Activated CD4-positive, CD25-positive, alpha-beta regulatory T cell (primary cell): ENCODE measurements at regions not wholly inside any gene's neighbourhood (a gene's known extent, or its start where the extent isn't known, plus 50 kb on each side); places are given as distances from the start of the nearest gene placed in this dataset.
"Not testable (repeated sequence)": the region's sequence is repeated elsewhere in the genome, so short reads cannot be mapped to it uniquely, and the experiment has no call there.

ENCODE experiments used
- DNase-seq, 4 experiments: peaks; one replicate each; lab custom pipeline; 2025; lab: John Stamatoyannopoulos, UW

DNA sequence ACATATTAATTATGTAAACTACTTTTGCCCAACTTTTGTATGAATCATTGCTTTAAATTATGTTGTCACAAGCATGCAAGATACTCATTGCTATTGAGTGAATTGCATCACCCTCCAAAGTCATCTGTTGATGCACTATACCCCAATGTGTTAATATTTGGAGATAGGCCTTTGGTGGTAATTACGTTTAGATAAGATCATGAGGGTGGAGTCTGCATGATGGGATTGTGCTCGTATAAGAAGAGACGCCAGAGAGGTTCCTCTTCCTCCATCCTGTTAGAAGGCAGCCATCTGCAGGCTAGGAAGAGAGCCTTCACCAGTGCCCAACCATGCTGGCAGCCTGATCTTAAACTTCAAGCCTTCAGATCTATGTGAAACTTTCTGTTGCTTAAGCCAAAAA is 95.3 kb upstream of the MAGI2 start:
- DNase-seq: no peak

DNA sequence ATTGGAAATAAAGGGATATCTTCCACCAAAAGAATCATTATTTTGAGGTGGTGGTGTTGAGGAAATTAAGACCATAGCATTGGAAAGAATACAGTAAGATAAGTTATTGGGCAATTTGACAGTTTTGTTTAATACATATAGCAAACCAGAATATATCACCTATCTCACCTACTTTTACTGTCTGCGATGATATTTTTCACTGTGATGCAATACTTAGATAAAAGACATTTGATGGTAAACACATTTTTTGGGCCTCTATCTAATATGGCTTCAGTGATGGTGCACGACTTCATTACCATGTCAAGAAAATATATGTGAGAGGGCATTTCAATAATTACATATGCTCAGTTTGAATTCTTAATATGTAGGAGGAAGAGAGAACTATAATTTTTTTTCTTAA is 93.7 kb upstream of the MAGI2 start:
- no peak for DNase-seq

DNA sequence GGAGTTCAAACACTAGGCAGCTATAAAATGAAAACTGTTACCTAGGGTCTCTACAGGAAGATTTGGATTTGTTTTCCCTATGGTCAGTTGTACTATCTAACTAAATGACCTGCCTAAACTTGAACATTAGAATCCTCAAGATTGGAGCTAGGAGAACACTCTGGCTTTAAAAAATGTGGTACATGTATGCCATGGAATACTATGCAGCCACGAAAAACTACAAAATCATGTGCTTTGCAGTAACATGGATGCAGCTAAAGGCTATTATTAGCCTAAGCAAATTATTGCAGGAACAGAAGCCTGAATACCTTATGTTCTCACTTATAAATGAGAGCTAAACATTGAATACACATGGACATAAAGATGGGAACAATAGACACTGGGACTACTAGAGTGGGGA is 87.1 kb upstream of the MAGI2 start:
- no peak for DNase-seq

DNA sequence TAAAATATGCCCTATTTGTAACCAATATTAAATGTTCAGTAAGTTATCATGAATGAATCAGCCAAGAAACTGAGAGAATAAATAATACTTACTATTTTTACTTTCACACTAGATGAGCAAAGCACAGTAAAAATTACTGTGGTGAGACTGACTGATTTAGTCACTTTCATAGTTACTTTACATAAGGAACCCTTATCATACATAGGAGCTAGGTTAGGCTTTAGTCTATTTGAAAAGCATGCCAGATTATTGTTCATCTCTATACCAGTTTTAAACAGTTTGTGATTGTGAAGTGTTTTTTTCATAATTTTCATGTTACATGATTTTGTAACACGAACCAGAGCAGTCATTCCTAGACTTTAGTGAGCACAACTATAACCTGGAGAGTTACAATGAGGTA is 80.7 kb upstream of the MAGI2 start:
- no peak for DNase-seq

DNA sequence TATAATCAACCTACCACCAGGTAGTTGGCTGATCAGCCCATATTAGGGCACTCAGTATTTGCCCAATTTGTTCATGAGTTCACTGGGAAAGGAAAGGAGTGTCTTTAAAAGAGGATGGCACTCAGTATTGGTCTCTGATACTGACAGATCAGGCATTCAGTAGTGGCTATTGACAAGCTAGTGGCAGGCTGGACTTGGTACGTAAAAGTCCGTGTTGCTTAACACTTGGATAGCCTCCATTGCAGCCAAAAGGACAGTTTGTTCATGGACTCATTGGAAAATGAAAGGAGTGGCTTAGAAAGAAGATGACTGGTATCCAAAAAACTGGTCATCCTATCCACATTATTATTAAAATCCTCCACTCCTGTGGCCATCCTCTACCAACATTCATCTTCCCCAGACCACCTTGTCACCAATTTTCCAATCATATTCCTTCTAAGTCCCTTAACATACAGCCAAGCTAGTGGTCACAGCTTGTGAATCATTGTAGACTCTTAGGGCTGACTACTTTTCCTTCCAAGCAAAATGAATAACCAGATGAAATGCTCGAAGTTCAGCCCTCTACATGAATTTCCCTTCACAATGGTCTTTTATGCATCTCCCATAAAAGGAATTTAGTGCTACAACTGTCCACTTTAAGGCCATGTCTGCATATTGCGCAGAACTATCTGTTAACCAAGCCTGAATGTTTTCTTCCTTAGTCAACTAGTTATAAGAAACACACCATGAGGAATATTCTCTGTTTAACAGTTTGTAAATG is 78.6 kb upstream of the MAGI2 start:
- no peak for DNase-seq

DNA sequence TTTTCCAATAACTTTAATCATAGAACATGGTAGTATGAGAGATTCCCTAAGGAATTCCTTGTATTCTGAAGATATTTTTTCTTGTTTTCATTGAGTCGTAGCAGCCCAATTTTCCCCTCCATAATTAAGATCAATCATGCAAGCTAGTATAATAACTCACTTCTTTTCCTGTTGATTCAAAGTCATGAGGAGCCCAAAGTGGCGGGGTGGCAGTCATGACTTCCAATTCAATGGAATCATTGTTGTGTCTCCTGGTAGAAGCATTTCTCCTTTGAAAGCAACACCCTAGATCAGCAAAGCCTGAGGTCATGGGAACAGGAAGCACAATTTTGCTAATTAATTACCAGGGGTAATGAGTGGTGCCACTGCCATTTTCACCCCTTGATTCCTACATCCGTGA is 77.6 kb upstream of the MAGI2 start:
- no peak for DNase-seq

DNA sequence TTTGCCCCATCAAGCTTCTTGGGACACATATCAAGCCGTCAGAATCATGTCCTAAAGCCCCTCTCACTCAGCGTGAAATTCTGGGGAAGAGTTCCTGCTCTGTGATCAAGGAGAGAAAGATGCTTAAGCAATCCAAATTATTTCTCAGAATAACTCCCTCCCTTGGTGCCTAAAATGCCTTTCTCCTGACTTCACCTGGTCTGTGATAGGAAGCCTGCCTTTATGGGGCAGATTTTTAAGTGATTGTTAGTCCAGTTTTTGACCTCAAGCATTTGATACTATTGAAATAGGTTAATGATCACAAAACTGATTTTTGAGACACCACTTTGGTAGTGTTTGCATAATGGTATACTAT is 76.4 kb upstream of the MAGI2 start:
- no peak for DNase-seq

DNA sequence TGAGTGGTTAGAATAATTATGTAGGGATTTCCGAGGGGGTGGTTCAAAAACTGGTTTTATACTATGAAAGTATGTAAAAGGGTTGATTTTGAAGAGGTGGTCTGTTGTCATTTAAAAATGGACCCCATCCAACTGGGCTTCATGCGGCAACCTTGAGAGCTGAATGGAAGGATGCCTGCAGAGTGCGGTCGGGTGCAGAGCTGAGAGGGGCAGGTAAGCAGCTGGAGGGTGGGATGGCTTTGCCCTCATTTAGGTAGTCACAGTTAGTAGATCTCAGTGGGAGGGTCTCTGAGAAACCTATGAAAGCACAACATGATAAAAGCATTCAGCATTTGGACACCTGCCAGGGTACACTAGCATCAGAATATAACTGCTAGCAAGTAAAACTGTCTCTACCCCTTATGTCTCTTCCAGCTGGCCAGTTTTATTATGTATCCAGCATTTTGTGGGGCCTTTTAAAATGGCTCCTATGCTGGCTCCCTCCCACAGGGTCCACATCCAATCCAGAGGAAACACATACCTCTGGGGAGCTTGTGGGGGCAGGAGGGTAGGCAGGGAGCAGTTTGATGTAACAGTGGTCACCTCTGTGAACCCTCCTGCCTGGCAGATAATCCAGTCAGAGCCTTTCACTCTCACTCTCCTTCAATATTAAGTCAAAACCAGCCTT is 75.9 kb upstream of the MAGI2 start:
- no peak for DNase-seq

DNA sequence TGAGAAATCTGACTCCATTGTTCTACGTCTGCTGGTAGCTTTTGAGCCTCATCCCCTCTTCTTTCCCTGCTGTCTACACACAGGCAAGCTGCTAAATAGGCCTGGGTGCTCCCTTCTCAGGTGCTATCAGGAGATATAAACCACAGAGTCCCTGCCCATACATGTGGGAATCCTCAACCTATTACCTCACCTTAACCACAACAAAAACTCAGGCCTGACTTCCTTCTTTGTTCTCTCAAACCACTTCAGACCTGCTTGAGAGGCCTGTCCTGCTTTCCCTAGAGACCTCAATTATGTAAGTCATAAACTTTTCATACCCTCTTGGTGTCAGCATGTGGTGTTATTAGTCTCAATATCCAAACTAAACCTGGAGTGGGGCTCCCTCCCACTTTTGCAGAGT is 75.0 kb upstream of the MAGI2 start:
- DNase-seq: no peak

DNA sequence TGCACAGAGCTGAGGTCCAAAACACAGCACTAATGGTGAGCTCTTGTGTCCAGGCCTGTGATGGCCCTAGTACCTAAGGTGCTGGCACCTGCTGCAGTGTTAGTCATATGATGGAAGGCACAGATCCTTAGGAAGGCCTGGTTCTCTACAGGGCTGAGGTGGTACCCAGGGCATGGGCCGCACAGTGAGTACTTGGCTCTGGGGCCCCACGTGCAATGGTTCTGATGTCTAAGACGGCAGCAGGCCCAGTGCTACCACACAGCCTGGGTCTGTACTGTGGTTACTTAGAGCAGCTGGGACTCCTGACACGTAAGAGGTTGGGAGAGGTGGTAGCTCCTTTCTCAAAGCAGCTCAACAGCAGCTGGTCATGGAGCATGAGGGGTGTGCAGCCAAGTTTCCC is 70.6 kb upstream of the MAGI2 start:
- DNase-seq: no peak

DNA sequence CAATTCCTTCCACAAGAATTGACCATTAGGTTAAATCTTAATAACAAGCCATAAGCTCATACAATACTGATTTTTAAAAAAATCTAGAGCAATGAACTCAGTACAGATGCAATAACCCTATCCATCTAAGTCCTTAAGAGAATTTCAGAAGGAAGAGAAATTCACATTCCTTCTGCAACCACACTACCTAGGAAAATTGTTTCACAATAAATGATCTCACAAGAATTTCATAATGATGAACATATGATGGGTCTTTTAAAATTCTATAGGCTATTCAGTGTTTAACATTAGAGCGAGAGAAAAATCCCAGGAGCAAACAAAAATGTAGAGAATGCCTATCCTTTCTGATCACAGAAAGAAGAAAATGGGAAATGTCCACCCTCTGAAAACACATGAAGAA is 70.0 kb upstream of the MAGI2 start:
- no peak for DNase-seq

DNA sequence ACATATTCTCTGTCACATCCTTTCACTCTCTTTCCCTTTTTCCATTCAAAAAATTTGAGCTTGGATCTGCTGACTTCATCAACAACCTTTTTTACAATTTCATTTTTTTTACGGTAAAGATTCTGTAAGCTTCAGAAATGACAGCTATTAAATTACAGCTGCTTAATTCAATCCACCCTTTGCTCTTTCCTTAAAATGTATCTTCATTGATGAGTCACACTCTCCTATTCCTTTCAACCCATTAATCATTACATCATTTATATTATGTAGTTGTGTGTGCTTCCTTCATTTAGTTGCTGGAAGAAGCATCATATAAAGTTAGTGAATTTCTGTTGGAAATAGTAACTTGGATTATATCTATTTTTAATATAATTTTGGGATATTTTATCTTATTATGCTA is 67.1 kb upstream of the MAGI2 start:
- DNase-seq: no peak

DNA sequence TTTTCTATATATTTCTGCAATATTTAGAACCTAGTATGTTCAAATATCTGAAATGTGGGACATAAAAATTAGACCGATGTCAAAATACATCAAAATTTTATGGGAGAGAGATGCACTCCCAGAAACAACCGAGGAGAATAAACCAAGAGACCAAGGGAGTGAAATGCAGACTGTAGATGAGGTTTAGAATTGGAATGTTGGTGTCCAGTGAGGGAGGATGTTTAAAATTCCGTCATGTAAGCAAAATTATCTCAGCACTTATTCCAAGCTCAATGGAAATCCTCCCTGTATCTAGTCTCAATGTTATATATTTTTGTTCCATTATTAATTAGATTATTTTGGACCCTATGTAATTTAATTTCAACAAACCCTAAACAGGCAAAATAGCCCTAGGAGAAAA is 61.9 kb upstream of the MAGI2 start:
- no peak for DNase-seq

DNA sequence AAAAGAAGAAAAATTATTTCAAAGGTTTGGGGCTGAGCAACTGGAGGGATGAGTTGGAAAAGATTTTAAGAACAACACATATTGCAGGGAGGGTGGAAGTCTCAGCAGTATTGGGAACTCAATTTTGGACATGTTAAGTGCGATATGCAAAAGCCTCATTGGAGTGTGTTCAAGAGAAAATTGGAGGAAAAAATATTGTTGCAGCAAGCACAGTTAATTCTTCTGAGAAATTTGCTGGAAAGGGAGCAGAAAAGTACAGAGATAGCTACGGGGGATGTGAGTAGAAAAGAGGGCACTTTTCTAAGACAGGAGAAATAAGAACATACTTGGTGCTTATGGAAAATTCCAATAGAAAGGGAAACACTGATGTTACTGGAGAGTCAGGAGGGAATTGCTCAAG is 59.8 kb upstream of the MAGI2 start:
- no peak for DNase-seq

DNA sequence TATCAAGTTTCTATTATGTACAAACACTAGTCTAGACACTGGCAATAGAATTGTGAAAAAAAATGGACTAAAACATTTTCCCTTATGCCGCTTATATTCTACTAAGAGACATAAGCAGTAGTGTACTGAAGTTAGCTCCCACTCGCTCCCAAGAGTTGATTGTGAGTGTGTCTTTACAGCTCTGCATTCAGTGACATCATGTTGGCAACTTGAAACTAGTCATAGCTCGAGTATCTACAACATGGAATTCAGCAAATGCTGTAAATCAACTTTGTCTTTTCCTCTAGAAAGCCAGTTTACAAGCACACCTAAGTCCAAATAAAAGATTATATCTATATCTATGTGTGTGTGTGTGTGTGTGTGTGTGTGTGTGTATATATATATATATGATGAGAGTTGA is 58.8 kb upstream of the MAGI2 start:
- DNase-seq: no peak

DNA sequence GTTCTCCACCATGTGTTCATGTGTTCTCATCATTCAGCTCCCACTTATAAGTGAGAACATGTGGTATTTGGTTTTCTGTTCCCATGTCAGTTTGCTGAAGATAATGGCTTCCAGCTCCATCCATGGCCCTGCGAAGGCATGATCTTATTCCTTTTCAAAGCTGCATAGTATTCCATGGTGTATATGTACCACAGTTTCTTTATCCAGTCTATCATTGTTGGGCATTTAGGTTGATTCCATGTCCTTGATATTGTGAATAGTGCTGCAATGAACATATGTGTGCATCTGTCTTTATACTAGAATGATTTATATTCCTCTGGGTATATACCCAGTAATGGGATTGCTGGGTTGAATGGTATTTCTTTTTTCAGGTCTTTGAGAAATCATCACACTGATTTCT is 57.6 kb upstream of the MAGI2 start:
- DNase-seq: not testable (repeated sequence)

DNA sequence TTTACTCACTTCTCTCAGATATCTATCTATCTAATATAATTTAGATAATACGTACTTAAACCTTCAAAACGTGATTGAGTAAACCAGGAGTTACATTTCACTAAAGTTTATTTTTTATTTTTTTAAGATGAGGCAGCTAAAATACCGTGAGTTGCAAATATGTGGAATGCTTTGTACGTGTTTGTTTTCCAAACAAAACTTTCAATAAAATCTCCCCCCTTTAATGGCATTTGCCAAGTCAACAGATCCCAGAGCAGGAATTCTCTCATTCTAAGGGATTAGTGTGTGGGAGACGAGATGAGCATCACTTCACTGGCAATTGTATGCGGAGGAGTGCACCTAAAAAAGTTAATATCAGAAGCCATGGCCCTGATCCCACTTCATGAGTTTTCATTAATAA is 53.7 kb upstream of the MAGI2 start:
- DNase-seq: no peak

DNA sequence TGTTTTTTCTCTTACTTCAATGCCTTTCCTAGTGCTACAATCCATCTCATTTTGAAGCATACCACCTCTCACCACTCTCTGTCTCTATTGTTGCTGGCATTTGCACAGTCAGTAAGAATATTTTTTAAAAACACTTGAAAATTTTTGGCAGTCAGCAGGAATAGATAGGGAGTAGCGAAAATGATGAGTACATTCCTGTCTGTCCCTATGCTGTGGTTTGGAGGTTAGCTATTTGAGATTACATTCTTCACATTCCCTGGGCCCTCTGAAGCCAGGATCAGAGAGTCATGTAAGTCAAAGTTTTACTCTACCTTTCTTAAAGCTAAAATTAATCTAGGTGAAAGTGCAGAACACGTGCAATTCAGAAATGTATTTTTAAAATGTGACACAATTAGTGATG is 53.0 kb upstream of the MAGI2 start:
- no peak for DNase-seq

DNA sequence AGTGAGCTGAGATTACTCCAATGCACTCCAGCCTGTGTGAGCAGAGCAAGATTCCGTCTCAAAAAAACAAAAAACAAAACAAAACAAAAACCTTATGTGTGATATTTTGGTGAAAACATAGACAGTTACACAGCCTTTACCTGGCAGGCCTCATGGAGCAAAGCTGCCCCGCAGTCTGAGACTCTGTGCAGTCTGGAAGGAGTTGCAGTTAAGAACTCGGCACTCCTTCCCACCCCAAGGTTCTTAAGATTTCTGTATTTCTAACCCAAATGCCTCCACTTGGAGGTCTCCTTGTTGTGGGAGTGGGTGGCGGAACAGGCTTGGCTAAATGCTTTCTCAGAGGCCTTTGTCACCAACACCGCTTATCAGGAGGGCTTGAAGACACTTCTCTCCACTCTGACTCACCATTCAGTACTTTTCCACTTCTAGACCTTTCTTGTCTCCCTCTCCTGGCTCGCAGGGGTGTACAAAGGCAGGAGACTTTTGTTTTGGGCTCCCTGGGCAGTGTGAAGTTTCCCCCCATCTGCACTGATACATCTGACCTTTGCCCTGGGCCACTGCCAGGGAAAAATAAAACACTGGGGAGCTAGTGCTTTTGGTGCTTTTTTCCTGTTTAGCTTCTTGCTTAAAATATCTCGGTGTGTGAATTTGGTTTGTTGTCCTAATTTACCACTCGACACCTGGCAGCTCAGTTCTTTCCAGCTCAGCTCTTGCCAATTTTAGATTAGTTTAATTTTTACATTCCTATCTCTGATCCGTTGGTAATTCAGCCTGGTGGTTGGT is 51.3 kb upstream of the MAGI2 start:
- DNase-seq: no peak
